ENCODE measurements at regions not wholly inside any gene's neighbourhood (a gene's known extent, or its start where the extent isn't known, plus 50 kb on each side); places are given as distances from the start of the nearest gene placed in this dataset.

GRCh38 chr1:101291562-101292380 lies 55.0 kb downstream of the S1PR1 start:
- TF ChIP-seq CTCF (IDR thresholded peaks at IDR 0.05) (no peak), POLR2A (IDR thresholded peaks at IDR 0.05) (no peak)
